GM21381 (cell line): ENCODE measurements at regions not wholly inside any gene's neighbourhood (a gene's known extent, or its start where the extent isn't known, plus 50 kb on each side); places are given as distances from the start of the nearest gene placed in this dataset.

Experiments used
- ATAC-seq: cut with Tn5 transposase; IDR thresholded peaks from one replicate; pipeline ENCODE4 v1.9.1; 2021; ENCODE audit warnings: mild to moderate bottlenecking, moderate library complexity; ENCODE audit not compliant: unreplicated experiment

DNA sequence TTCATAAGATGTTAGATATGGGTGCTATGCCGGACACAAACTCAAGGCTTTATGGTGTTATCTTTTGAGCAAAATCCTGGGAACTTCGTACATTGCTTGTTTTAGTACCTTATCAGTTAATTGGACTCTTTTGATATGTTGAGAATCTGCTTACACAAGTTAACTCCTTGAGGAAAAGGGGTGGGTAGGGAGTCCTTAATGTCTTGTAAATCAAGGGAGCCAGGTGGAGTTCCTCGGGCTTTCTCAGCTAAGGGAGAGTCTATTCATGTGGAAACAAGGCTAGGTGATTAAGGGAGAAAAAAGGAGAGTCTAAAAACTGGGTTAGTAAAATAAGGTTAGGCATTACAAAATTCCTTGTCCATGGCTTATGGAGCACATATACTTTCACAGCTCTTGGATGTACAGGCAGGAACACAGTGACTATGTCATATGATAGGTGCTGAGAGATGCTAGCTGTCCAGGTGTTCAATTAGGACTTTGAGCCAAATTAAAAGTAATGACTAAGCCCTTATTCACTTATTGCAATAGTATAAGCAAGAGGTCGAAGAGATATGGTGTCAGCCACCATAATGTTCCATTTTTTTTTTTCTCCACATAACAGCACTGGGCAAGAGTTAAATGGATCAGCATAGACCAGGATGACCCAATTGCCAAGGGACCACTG is 59.5 kb upstream of the DYNAP start:
- no peak for ATAC-seq

GRCh38 chr18:54532222-54532621 is 58.8 kb upstream of the DYNAP start:
- no peak for ATAC-seq

GRCh38 chr18:54532962-54533361 is 58.1 kb upstream of the DYNAP start:
- ATAC-seq: no peak
